ENCODE measurements at regions not wholly inside any gene's neighbourhood (a gene's known extent, or its start where the extent isn't known, plus 50 kb on each side); places are given as distances from the start of the nearest gene placed in this dataset.
"Not testable (repeated sequence)": the region's sequence is repeated elsewhere in the genome, so short reads cannot be mapped to it uniquely, and the experiment has no call there.

GRCh38 chrY:8035653-8036052 lies 1124.1 kb upstream of the AMELY start:
- no peaks in the 10 kb centered on the region for H3K4me1 Mint-ChIP-seq
- H3K27ac Mint-ChIP-seq: no peak overlapping the region
- H3K4me3 Mint-ChIP-seq: no peak overlapping the region
- no peaks in the 10 kb centered on the region for H3K27me3 Mint-ChIP-seq
- H3K9me3 Mint-ChIP-seq: no peaks in the 10 kb centered on the region
- no peak for DNase-seq
- H3K36me3 Mint-ChIP-seq: no peaks in the 10 kb centered on the region

- Mint-ChIP-seq H3K4me3 (no peak overlapping the region), H3K9me3 (no peaks in the 10 kb centered on the region), H3K4me1 (no peaks in the 10 kb centered on the region), H3K27ac (no peak overlapping the region), H3K27me3 (peaks cover 4% of the 10 kb centered on the region), H3K36me3 (no peaks in the 10 kb centered on the region)
- no peak for DNase-seq
Observed at GRCh38 chrY:8034673-8035072, 1123.1 kb upstream of the AMELY start.

GRCh38 chrY:8033200-8033599 lies 1121.6 kb upstream of the AMELY start:
- no peaks in the 10 kb centered on the region for H3K36me3 Mint-ChIP-seq
- H3K27me3 Mint-ChIP-seq: peaks cover 7% of the 10 kb centered on the region
- H3K4me1 Mint-ChIP-seq: no peaks in the 10 kb centered on the region

GRCh38 chrY:8020540-8020939 lies 1109.0 kb upstream of the AMELY start:
- no peaks in the 10 kb centered on the region for H3K36me3 Mint-ChIP-seq
- no peak overlapping the region for H3K27ac Mint-ChIP-seq
- no peaks in the 10 kb centered on the region for H3K9me3 Mint-ChIP-seq
- H3K4me1 Mint-ChIP-seq: peaks cover 4% of the 10 kb centered on the region
- no peak for DNase-seq
- no peak overlapping the region for H3K4me3 Mint-ChIP-seq
- H3K27me3 Mint-ChIP-seq: no peaks in the 10 kb centered on the region

More at GRCh38 chrY:8033200-8033599, 1121.6 kb upstream of the AMELY start:
- no peak for DNase-seq
- Mint-ChIP-seq H3K9me3 (no peaks in the 10 kb centered on the region), H3K27ac (no peak overlapping the region), H3K4me3 (no peak overlapping the region)

- no peaks in the 10 kb centered on the region for H3K4me1 Mint-ChIP-seq
- H3K36me3 Mint-ChIP-seq: no peaks in the 10 kb centered on the region
- H3K4me3 Mint-ChIP-seq: no peak overlapping the region
- DNase-seq: no peak
- no peak overlapping the region for H3K27ac Mint-ChIP-seq
- H3K9me3 Mint-ChIP-seq: no peaks in the 10 kb centered on the region
- no peaks in the 10 kb centered on the region for H3K27me3 Mint-ChIP-seq
Observed at GRCh38 chrY:8011515-8011914, 1100.0 kb upstream of the AMELY start.

GRCh38 chrY:8004196-8004595 lies 1092.6 kb upstream of the AMELY start:
- peaks cover 2% of the 10 kb centered on the region for H3K36me3 Mint-ChIP-seq
- peaks cover 4% of the 10 kb centered on the region for H3K9me3 Mint-ChIP-seq
- no peak overlapping the region for H3K4me3 Mint-ChIP-seq
- H3K4me1 Mint-ChIP-seq: peaks cover 5% of the 10 kb centered on the region
- DNase-seq: peak; percentile 3
- no peaks in the 10 kb centered on the region for H3K27me3 Mint-ChIP-seq
- H3K27ac Mint-ChIP-seq: peak overlapping the region; percentile 34

GRCh38 chrY:7996726-7997125 lies 1085.2 kb upstream of the AMELY start:
- Mint-ChIP-seq H3K27ac (no peak overlapping the region), H3K4me3 (no peak overlapping the region), H3K4me1 (no peaks in the 10 kb centered on the region), H3K36me3 (peaks cover 2% of the 10 kb centered on the region), H3K9me3 (peaks cover 9% of the 10 kb centered on the region), H3K27me3 (no peaks in the 10 kb centered on the region)
- no peak for DNase-seq

GRCh38 chrY:7994781-7995180 lies 1083.2 kb upstream of the AMELY start:
- H3K27ac Mint-ChIP-seq, H3K4me3 Mint-ChIP-seq, H3K9me3 Mint-ChIP-seq, H3K27me3 Mint-ChIP-seq, DNase-seq, H3K4me1 Mint-ChIP-seq, H3K36me3 Mint-ChIP-seq: not testable (repeated sequence)

- H3K36me3 Mint-ChIP-seq: no peaks in the 10 kb centered on the region
- no peak overlapping the region for H3K27ac Mint-ChIP-seq
- no peak overlapping the region for H3K4me3 Mint-ChIP-seq
- no peaks in the 10 kb centered on the region for H3K9me3 Mint-ChIP-seq
- no peak for DNase-seq
- H3K4me1 Mint-ChIP-seq: no peaks in the 10 kb centered on the region
- H3K27me3 Mint-ChIP-seq: no peaks in the 10 kb centered on the region
Observed at GRCh38 chrY:7979770-7980169, 1068.2 kb upstream of the AMELY start.

- H3K9me3 Mint-ChIP-seq: no peaks in the 10 kb centered on the region
- DNase-seq: no peak
- no peaks in the 10 kb centered on the region for H3K36me3 Mint-ChIP-seq
- no peaks in the 10 kb centered on the region for H3K27me3 Mint-ChIP-seq
- H3K27ac Mint-ChIP-seq: no peak overlapping the region
- no peak overlapping the region for H3K4me3 Mint-ChIP-seq
- no peaks in the 10 kb centered on the region for H3K4me1 Mint-ChIP-seq
Observed at GRCh38 chrY:7977301-7977700, 1065.7 kb upstream of the AMELY start.

- no peaks in the 10 kb centered on the region for H3K27me3 Mint-ChIP-seq
- DNase-seq: no peak
Observed at GRCh38 chrY:7968293-7968692, 1056.7 kb upstream of the AMELY start.

GRCh38 chrY:7966916-7967315 lies 1055.4 kb upstream of the AMELY start:
- no peaks in the 10 kb centered on the region for H3K36me3 Mint-ChIP-seq
- DNase-seq: no peak
- H3K27ac Mint-ChIP-seq: no peak overlapping the region
- no peaks in the 10 kb centered on the region for H3K9me3 Mint-ChIP-seq
- no peaks in the 10 kb centered on the region for H3K4me1 Mint-ChIP-seq
- H3K4me3 Mint-ChIP-seq: no peak overlapping the region
- H3K27me3 Mint-ChIP-seq: no peaks in the 10 kb centered on the region

More at GRCh38 chrY:7968293-7968692, 1056.7 kb upstream of the AMELY start:
- H3K4me1 Mint-ChIP-seq: no peaks in the 10 kb centered on the region
- no peaks in the 10 kb centered on the region for H3K36me3 Mint-ChIP-seq
- H3K27ac Mint-ChIP-seq: no peak overlapping the region
- H3K4me3 Mint-ChIP-seq: no peak overlapping the region
- no peaks in the 10 kb centered on the region for H3K9me3 Mint-ChIP-seq

- H3K4me1 Mint-ChIP-seq: no peaks in the 10 kb centered on the region
- H3K4me3 Mint-ChIP-seq: no peak overlapping the region
- H3K27me3 Mint-ChIP-seq: no peaks in the 10 kb centered on the region
- H3K9me3 Mint-ChIP-seq: no peaks in the 10 kb centered on the region
- no peak for DNase-seq
- no peaks in the 10 kb centered on the region for H3K36me3 Mint-ChIP-seq
- no peak overlapping the region for H3K27ac Mint-ChIP-seq
Observed at GRCh38 chrY:7963393-7963792, 1051.8 kb upstream of the AMELY start.

- no peaks in the 10 kb centered on the region for H3K27me3 Mint-ChIP-seq
- H3K4me3 Mint-ChIP-seq: no peak overlapping the region
- no peak overlapping the region for H3K27ac Mint-ChIP-seq
- no peaks in the 10 kb centered on the region for H3K4me1 Mint-ChIP-seq
- H3K9me3 Mint-ChIP-seq: no peaks in the 10 kb centered on the region
- DNase-seq: no peak
- H3K36me3 Mint-ChIP-seq: no peaks in the 10 kb centered on the region
Observed at GRCh38 chrY:7962350-7962749, 1050.8 kb upstream of the AMELY start.

- Mint-ChIP-seq H3K27ac (no peak overlapping the region), H3K27me3 (no peaks in the 10 kb centered on the region), H3K36me3 (no peaks in the 10 kb centered on the region)
Observed at GRCh38 chrY:7961811-7962210, 1050.3 kb upstream of the AMELY start.

GRCh38 chrY:7957773-7958172 lies 1046.2 kb upstream of the AMELY start:
- no peak for DNase-seq
- Mint-ChIP-seq H3K4me3 (no peak overlapping the region), H3K36me3 (no peaks in the 10 kb centered on the region), H3K4me1 (no peaks in the 10 kb centered on the region), H3K27me3 (no peaks in the 10 kb centered on the region), H3K27ac (no peak overlapping the region), H3K9me3 (no peaks in the 10 kb centered on the region)

More at GRCh38 chrY:7961811-7962210, 1050.3 kb upstream of the AMELY start:
- no peak overlapping the region for H3K4me3 Mint-ChIP-seq
- no peaks in the 10 kb centered on the region for H3K4me1 Mint-ChIP-seq
- no peaks in the 10 kb centered on the region for H3K9me3 Mint-ChIP-seq
- DNase-seq: no peak

Measured in activated naive CD8-positive, alpha-beta T cell treated with anti-CD3 and anti-CD28 coated beads for 36 hours (primary cell).